Upper lobe of left lung (tissue), 6 donors: ENCODE measurements at regions not wholly inside any gene's neighbourhood (a gene's known extent, or its start where the extent isn't known, plus 50 kb on each side); places are given as distances from the start of the nearest gene placed in this dataset.
"Not testable (repeated sequence)": the region's sequence is repeated elsewhere in the genome, so short reads cannot be mapped to it uniquely, and the experiment has no call there.

ENCODE experiments used
- ATAC-seq, 2 donors: fragments of 200-7000 bp; cut with Tn5 transposase; one replicate each; pipeline ENCODE4 v1.9.1; 2022; ENCODE audit warnings: mild to moderate bottlenecking in 2 of 2, moderate library complexity in 2 of 2; ENCODE audit not compliant: low FRiP score in 2 of 2
- DNase-seq, 2 donors: peaks; one replicate each; pipeline ENCODE4 v3.0.0-alpha.2; 2019 to 2020
- H3K27ac ChIP-seq, 4 donors: fragments of 200-600 bp; sonication (generic); one replicate each; pipeline ENCODE4 v1.5.1; 2016 to 2019
- H3K27me3 ChIP-seq, 4 donors: fragments of 200-600 bp; sonication (generic); one replicate each; pipeline ENCODE4 v1.5.1; 2017 to 2019
- H3K36me3 ChIP-seq, 4 donors: fragments of 200-600 bp; sonication (generic); one replicate each; pipeline ENCODE4 v1.5.1; 2016 to 2019
- H3K4me1 ChIP-seq, 4 donors: fragments of 200-600 bp; sonication (generic); one replicate each; pipeline ENCODE4 v1.5.1; 2018 to 2019
- H3K4me3 ChIP-seq, 4 donors: fragments of 200-600 bp; sonication (generic); one replicate each; pipeline ENCODE4 v1.5.1; 2017 to 2019; ENCODE audit warnings: mild to moderate bottlenecking in 2 of 4, moderate library complexity in 1 of 4
- H3K9me3 ChIP-seq, 4 donors: fragments of 200-600 bp; sonication (generic); one replicate each; pipeline ENCODE4 v1.5.1; 2018 to 2019
- CTCF ChIP-seq, 6 experiments: fragments of 450-650 bp in 4 of 6; fragments of 200-600 bp in 2 of 6; sonication (generic) in 2 of 6; IDR thresholded peaks; one replicate each; pipeline ENCODE4 v1.5.1; 2016 to 2019; ENCODE audit warnings: antibody characterized with exemption in 6 of 6
- EP300 ChIP-seq, 4 donors: sonication (generic); formaldehyde crosslinking; IDR thresholded peaks; one replicate each; pipeline ENCODE4 v1.5.1; 2017; ENCODE audit warnings: antibody characterized with exemption in 4 of 4, control low read depth in 2 of 4
- POLR2A ChIP-seq, 4 donors: fragments of 450-650 bp; IDR thresholded peaks; one replicate each; pipeline ENCODE4 v1.5.1; 2016 to 2017; ENCODE audit warnings: antibody characterized with exemption in 4 of 4, mild to moderate bottlenecking in 2 of 4
- POLR2AphosphoS5 ChIP-seq, 2 donors: sonication (generic); formaldehyde crosslinking; IDR thresholded peaks; one replicate each; pipeline ENCODE4 v1.5.1; 2017; ENCODE audit warnings: antibody characterized with exemption in 2 of 2
- WGBS, 2 donors: methylation state at CpG; one replicate each; pipeline ENCODE4 v1.1.5; 2017 to 2018; 5-methylcytosine and 5-hydroxymethylcytosine counted together
- donor health status: DM: no; HTN: no; CAD: no; lungs with moderate emphysema.
- donor health status: DM: no; HTN: yes; CAD: no; lungs with severe emphysema.

- Histone ChIP-seq H3K36me3 (no peaks in the 10 kb centered on the region), H3K4me3 (no peak overlapping the region), H3K4me1 (no peaks in the 10 kb centered on the region), H3K27ac (no peak overlapping the region), H3K9me3 (peaks cover 0 to 16% (median 6%) of the 10 kb centered on the region in 4 donors), H3K27me3 (no peaks in the 10 kb centered on the region)
- 77 to 84% methylated on average over 8 of the region's 8 CpGs for whole genome bisulfite sequencing, 2 donors
- ATAC-seq (no peak), DNase-seq (no peak)
- TF ChIP-seq POLR2A (IDR thresholded peaks at IDR 0.05): no peak
- no peak for TF ChIP-seq CTCF (IDR thresholded peaks at IDR 0.05)
- no peak for TF ChIP-seq POLR2AphosphoS5 (IDR thresholded peaks at IDR 0.05)
- no peak for TF ChIP-seq EP300 (IDR thresholded peaks at IDR 0.05)
These were observed 166.4 kb upstream of the PIK3R1 start for GRCh38 chr5:68049053-68049713.

- H3K27ac ChIP-seq: no peak overlapping the region
- no peaks in the 10 kb centered on the region for H3K4me1 ChIP-seq
- H3K9me3 ChIP-seq: peaks cover 0 to 16% (median 6%) of the 10 kb centered on the region in 4 donors
- H3K36me3 ChIP-seq: no peaks in the 10 kb centered on the region
- no peak for DNase-seq
- TF ChIP-seq EP300 (IDR thresholded peaks at IDR 0.05) (no peak), POLR2AphosphoS5 (IDR thresholded peaks at IDR 0.05) (no peak), POLR2A (IDR thresholded peaks at IDR 0.05) (no peak), CTCF (IDR thresholded peaks at IDR 0.05) (no peak)
- no peak for ATAC-seq
- no peak overlapping the region for H3K4me3 ChIP-seq
- WGBS, 2 donors: 88 to 95% methylated on average over 3 of the region's 3 CpGs
- H3K27me3 ChIP-seq: no peaks in the 10 kb centered on the region
These were observed 167.0 kb upstream of the PIK3R1 start for GRCh38 chr5:68048516-68048915.

- not testable (repeated sequence) for H3K4me3 ChIP-seq, H3K4me1 ChIP-seq, H3K27me3 ChIP-seq, H3K27ac ChIP-seq, DNase-seq, H3K36me3 ChIP-seq, ATAC-seq
- H3K9me3 ChIP-seq: peaks cover 0 to 16% (median 6%) of the 10 kb centered on the region in 4 donors
- WGBS, 2 donors: 92 to 96% methylated on average over 5 of the region's 5 CpGs
These were observed 167.5 kb upstream of the PIK3R1 start for GRCh38 chr5:68048054-68048453.

GRCh38 chr5:68047035-68047434 lies 168.5 kb upstream of the PIK3R1 start:
- Histone ChIP-seq H3K36me3 (no peaks in the 10 kb centered on the region), H3K9me3 (peaks cover 0 to 16% (median 6%) of the 10 kb centered on the region in 4 donors), H3K4me1 (peaks cover 0 to 2% (median 0%) of the 10 kb centered on the region in 4 donors), H3K4me3 (no peak overlapping the region), H3K27me3 (no peaks in the 10 kb centered on the region), H3K27ac (no peak overlapping the region)
- DNase-seq (no peak), ATAC-seq (no peak)
- no peak for TF ChIP-seq EP300 (IDR thresholded peaks at IDR 0.05)
- 62 to 94% methylated on average over 1 of the region's 1 CpG for WGBS, 2 donors

- H3K9me3 ChIP-seq: peaks cover 0 to 16% (median 6%) of the 10 kb centered on the region in 4 donors
- H3K27ac ChIP-seq: peak overlapping the region in 1 of 4 donors; percentile 9
- H3K4me3 ChIP-seq: no peak overlapping the region
- no peaks in the 10 kb centered on the region for H3K27me3 ChIP-seq
- no peak for TF ChIP-seq CTCF (IDR thresholded peaks at IDR 0.05)
- TF ChIP-seq EP300 (IDR thresholded peaks at IDR 0.05): peak in 1 of 4 donors; percentile 24
- TF ChIP-seq POLR2AphosphoS5 (IDR thresholded peaks at IDR 0.05): peak; percentile 47 to 87
- peaks cover 0 to 3% (median 0%) of the 10 kb centered on the region in 4 donors for H3K4me1 ChIP-seq
- peak; percentile 52 to 63 for ATAC-seq
- H3K36me3 ChIP-seq: no peaks in the 10 kb centered on the region
- DNase-seq: peak in 1 of 2 donors; percentile 41
- 42 to 65% methylated on average over 5 of the region's 5 CpGs for WGBS, 2 donors
These were observed 169.1 kb upstream of the PIK3R1 start for GRCh38 chr5:68046445-68046844.

- no peak overlapping the region for H3K27ac ChIP-seq
- peak in 1 of 2 donors; percentile 61 for ATAC-seq
- H3K36me3 ChIP-seq: no peaks in the 10 kb centered on the region
- H3K4me1 ChIP-seq: peaks cover 0 to 3% (median 1%) of the 10 kb centered on the region in 4 donors
- peak; percentile 27 to 33 for DNase-seq
- 46 to 59% methylated on average over 7 to 8 of the region's 8 CpGs for WGBS, 2 donors
- no peaks in the 10 kb centered on the region for H3K27me3 ChIP-seq
- H3K9me3 ChIP-seq: no peaks in the 10 kb centered on the region
- no peak overlapping the region for H3K4me3 ChIP-seq
- TF ChIP-seq POLR2AphosphoS5 (IDR thresholded peaks at IDR 0.05) (no peak), POLR2A (IDR thresholded peaks at IDR 0.05) (no peak), CTCF (IDR thresholded peaks at IDR 0.05) (no peak), EP300 (IDR thresholded peaks at IDR 0.05) (no peak)
These were observed 174.3 kb upstream of the PIK3R1 start for GRCh38 chr5:68041293-68041692.
